ENCODE measurements at regions not wholly inside any gene's neighbourhood (a gene's known extent, or its start where the extent isn't known, plus 50 kb on each side); places are given as distances from the start of the nearest gene placed in this dataset.

GRCh38 chr2:183948861-183949260 is 649.5 kb upstream of the ZNF804A start:
- TF ChIP-seq CTCF (IDR thresholded peaks at IDR 0.05) (no peak), POLR2A (IDR thresholded peaks at IDR 0.05) (no peak), POLR2AphosphoS5 (IDR thresholded peaks at IDR 0.05) (no peak)
